Stimulated activated memory B cell treated with anti-CD40 and anti-IgM and Interleukin-4, amounts not matched to agents 10 μg/mL and 1 μg/mL and 100 μg/mL, for 72 hours (primary cell): ENCODE measurements at regions not wholly inside any gene's neighbourhood (a gene's known extent, or its start where the extent isn't known, plus 50 kb on each side); places are given as distances from the start of the nearest gene placed in this dataset.

Experiments used
- ATAC-seq: fragments of 150-1000 bp; cut with Tn5 transposase; 2 replicates; pipeline ENCODE4 v1.10.0; 2021
- H3K27ac Mint-ChIP-seq: one replicate; pipeline ENCODE4 v1.8.0; 2022; ENCODE audit warnings: mild to moderate bottlenecking, mixed read lengths
- H3K27me3 Mint-ChIP-seq: one replicate; pipeline ENCODE4 v1.8.0; 2022; ENCODE audit warnings: mixed read lengths
- H3K36me3 Mint-ChIP-seq: one replicate; pipeline ENCODE4 v1.8.0; 2022; ENCODE audit warnings: mixed read lengths
- H3K4me1 Mint-ChIP-seq: one replicate; pipeline ENCODE4 v1.8.0; 2022; ENCODE audit warnings: mixed read lengths
- H3K4me3 Mint-ChIP-seq: one replicate; pipeline ENCODE4 v1.8.0; 2022; ENCODE audit warnings: mild to moderate bottlenecking, moderate library complexity, mixed read lengths
- H3K9me3 Mint-ChIP-seq: one replicate; pipeline ENCODE4 v1.8.0; 2022; ENCODE audit warnings: mixed read lengths

DNA sequence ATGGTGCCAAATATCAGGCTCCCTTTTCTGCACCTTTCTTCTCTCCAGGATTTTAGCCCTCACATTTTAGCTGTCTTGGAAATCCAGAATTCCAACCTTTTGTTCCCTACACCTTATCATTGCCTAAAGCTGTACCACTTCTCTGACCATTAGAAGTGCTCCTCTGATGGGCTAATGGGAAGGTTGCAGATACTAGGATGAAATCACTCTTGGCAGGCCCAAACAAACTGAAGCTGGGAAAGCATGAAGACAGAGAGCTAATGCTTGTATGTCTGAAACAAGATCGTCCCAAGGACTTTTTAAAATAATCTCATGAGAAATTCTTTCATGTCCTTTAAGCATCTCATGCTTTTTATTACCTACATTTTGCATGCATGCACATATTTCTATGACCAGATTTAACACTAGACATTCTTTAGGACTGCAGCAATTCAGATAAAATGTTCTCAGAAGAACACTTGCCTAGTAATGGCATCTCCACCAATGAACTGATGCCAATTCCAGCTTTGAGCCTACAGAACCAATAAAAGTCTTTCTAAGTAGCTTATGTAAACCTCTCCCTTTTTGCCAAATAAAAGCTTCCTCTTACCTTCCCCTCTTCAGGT, 98.4 kb upstream of the OSR1 start:
- peaks cover 9% of the 10 kb centered on the region for H3K27me3 Mint-ChIP-seq
- no peaks in the 10 kb centered on the region for H3K36me3 Mint-ChIP-seq

DNA sequence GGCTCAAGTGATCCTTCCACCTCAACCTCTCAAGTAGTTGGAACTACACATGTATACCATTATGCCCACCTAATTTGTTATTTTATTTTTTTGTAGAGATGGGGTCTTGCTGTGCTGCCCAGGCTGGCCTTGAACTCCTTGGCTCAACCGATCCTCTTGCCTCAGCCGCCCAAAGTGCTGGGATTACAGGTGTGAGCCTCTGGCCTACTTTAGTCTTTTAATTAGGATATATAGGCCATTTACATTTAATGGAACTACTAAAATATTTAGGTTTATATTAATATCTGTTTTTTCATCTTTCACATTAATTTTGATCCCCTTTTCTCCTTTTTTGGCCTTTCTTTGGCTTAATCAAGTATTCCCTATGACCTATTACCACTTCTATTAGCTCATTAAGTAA, 95.7 kb upstream of the OSR1 start:
- ATAC-seq = no peak
- Mint-ChIP-seq H3K9me3 (peaks cover 8% of the 10 kb centered on the region), H3K36me3 (no peaks in the 10 kb centered on the region)

More for the DNA sequence above, 98.4 kb upstream of the OSR1 start:
- Mint-ChIP-seq H3K9me3 (peaks cover 8% of the 10 kb centered on the region), H3K27ac (no peak overlapping the region), H3K4me3 (no peak overlapping the region), H3K4me1 (no peaks in the 10 kb centered on the region)
- no peak for ATAC-seq

DNA sequence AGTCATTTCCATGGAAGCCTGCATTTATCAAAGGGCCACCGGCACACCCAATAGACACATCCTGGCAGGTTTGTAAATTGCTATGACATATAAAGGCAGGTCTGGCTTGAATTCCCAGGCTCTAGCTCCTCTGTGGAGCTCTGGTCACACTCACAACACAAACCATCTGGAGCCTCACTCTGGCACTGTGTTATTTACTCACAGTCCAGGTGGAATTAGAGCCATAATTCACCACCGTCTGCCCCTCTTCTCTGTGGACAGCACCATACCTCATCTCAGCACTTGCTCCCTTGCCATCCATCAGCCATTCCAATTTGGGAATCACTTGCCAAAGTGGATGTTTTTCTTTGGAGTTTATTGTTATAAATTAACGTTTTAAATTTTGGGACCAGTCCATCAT, 84.3 kb upstream of the OSR1 start:
- peaks cover 20% of the 10 kb centered on the region for H3K27me3 Mint-ChIP-seq
- no peak for ATAC-seq
- no peaks in the 10 kb centered on the region for H3K36me3 Mint-ChIP-seq
- H3K4me1 Mint-ChIP-seq = no peaks in the 10 kb centered on the region
- H3K4me3 Mint-ChIP-seq = no peak overlapping the region
- H3K9me3 Mint-ChIP-seq = peaks cover 6% of the 10 kb centered on the region
- no peak overlapping the region for H3K27ac Mint-ChIP-seq

More for the DNA sequence above, 95.7 kb upstream of the OSR1 start:
- Mint-ChIP-seq H3K4me3 (no peak overlapping the region), H3K27me3 (no peaks in the 10 kb centered on the region), H3K27ac (no peak overlapping the region), H3K4me1 (no peaks in the 10 kb centered on the region)

DNA sequence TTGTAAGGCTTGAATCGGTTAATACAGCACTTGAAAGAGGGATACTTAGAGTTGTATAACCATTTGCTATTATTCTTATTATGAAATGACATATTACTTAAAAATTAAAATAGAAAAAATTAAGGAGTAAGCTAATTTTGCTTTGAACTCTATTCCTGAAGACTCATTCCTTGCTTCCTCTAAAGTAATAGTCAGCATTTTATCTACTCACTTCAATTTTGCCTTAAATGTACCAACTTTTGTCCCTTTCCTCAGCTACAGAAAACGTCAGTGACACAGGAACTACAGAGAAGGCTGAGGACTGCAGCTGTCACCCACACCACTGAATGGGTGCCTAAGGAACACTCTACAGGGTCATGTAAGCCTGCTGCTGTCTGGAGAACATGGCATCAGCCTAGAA, 80.7 kb upstream of the OSR1 start:
- H3K27ac Mint-ChIP-seq = no peak overlapping the region

DNA sequence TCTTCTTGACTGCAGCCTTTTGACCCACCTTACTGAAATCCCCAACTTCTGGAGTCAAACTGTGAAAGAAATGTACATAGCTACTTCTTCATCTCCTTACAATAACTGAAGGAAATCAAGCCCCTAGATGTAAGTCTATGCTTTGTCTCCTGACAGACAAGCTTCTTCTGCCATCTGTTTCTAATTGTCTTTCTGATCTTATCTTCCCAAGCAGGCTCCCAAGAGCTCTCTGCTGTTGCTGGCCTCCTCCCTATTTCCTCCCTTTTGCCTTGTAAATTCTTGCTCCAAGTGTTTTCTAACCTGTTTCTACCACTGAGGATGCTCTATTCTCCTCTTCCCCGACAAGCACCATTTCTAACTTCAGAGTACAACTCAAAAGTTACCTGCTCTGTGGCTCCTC, 77.4 kb upstream of the OSR1 start:
- peaks cover 27% of the 10 kb centered on the region for H3K27me3 Mint-ChIP-seq
- H3K27ac Mint-ChIP-seq = no peak overlapping the region
- no peaks in the 10 kb centered on the region for H3K4me1 Mint-ChIP-seq
- H3K36me3 Mint-ChIP-seq = no peaks in the 10 kb centered on the region
- ATAC-seq = no peak
- no peak overlapping the region for H3K4me3 Mint-ChIP-seq
- H3K9me3 Mint-ChIP-seq = no peaks in the 10 kb centered on the region

More for the DNA sequence above, 80.7 kb upstream of the OSR1 start:
- no peaks in the 10 kb centered on the region for H3K4me1 Mint-ChIP-seq
- ATAC-seq = no peak
- peaks cover 3% of the 10 kb centered on the region for H3K9me3 Mint-ChIP-seq
- no peaks in the 10 kb centered on the region for H3K36me3 Mint-ChIP-seq
- no peak overlapping the region for H3K4me3 Mint-ChIP-seq
- H3K27me3 Mint-ChIP-seq = peaks cover 39% of the 10 kb centered on the region

DNA sequence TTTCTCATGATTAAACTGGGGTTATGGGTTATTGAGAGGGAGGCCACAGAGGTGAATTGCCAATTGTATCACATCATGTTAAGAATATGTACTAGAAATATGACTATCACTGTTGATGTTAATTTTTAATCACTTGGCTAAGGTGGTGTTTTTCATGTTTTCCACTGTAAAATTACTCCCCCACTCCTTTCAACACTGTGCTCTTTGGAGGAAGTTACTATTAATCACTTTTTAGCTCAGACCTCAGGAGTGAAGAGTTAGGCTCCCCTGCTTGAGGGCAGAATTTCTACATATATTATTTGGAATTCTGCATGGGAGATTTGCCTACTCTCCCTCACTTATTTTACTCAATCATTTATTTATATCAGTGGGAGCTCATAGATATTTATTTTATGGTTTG, 76.0 kb upstream of the OSR1 start:
- H3K4me3 Mint-ChIP-seq = no peak overlapping the region
- H3K4me1 Mint-ChIP-seq = no peaks in the 10 kb centered on the region
- H3K27me3 Mint-ChIP-seq = peaks cover 27% of the 10 kb centered on the region
- H3K36me3 Mint-ChIP-seq = no peaks in the 10 kb centered on the region
- ATAC-seq = no peak
- no peak overlapping the region for H3K27ac Mint-ChIP-seq
- H3K9me3 Mint-ChIP-seq = no peaks in the 10 kb centered on the region

DNA sequence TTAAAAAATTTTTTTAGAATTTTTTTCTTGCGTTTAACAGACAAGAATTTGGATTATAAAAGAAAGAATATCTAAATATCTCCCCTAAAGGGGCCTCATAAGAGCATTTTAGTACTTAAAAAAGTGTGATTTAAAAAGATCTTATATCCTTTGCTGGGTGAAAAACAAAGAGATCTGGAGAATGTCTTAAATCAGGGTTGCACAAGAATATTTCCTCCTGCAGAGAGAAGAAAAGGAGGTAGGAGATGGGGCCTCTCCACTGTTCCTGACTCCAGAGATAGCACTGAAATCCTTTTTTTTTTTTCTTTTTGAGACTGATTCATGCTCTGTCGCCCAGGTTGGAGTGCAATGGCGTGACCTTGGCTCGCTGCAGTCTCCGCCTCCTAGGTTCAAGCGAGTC, 68.5 kb upstream of the OSR1 start:
- H3K27ac Mint-ChIP-seq = no peak overlapping the region
- H3K27me3 Mint-ChIP-seq = peaks cover 20% of the 10 kb centered on the region
- no peaks in the 10 kb centered on the region for H3K36me3 Mint-ChIP-seq
- H3K4me3 Mint-ChIP-seq = no peak overlapping the region
- H3K4me1 Mint-ChIP-seq = no peaks in the 10 kb centered on the region
- H3K9me3 Mint-ChIP-seq = no peaks in the 10 kb centered on the region
- ATAC-seq = no peak

DNA sequence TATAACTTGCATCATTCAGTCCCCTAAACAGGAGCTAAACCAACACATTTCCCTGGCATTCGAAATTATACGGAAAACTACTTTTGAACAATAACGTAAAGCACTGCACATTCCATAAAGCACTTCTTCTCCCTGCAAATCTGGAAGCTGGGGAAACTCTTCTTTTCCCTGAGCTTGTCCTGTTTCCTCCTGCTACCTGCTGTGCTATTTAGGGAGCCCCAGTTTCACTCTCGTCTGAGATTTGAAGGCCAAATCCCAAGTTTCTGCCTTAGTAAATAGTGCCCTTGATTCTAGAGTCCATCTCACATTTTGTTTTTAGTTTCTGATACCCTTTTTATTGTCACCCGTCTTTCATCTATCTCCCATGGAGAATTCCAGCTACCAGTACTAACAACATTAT, 67.7 kb upstream of the OSR1 start:
- Mint-ChIP-seq H3K36me3 (no peaks in the 10 kb centered on the region), H3K27ac (no peak overlapping the region), H3K4me3 (no peak overlapping the region), H3K9me3 (no peaks in the 10 kb centered on the region), H3K27me3 (peaks cover 20% of the 10 kb centered on the region), H3K4me1 (no peaks in the 10 kb centered on the region)
- no peak for ATAC-seq

DNA sequence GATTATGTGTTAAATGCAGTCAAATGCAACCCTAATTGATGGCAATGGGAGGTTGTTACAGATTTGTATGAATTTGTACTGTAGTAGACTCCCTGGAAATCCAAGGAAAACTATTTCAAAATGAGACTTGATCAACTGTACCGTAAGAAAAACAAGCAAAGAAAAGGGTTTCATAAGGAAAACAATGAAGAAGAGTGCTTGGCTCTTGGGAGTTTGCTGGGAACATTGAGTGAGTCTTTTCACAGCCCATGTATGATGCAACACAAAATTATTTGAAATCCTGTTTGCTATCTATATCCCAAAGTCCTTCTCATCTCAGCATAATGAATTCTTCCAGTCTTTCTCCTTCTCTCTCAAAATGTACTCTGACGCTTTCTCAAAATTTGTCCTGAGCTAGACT, 67.0 kb upstream of the OSR1 start:
- ATAC-seq = no peak
- Mint-ChIP-seq H3K27me3 (peaks cover 20% of the 10 kb centered on the region), H3K4me1 (no peaks in the 10 kb centered on the region), H3K4me3 (no peak overlapping the region), H3K9me3 (no peaks in the 10 kb centered on the region), H3K36me3 (no peaks in the 10 kb centered on the region), H3K27ac (no peak overlapping the region)

DNA sequence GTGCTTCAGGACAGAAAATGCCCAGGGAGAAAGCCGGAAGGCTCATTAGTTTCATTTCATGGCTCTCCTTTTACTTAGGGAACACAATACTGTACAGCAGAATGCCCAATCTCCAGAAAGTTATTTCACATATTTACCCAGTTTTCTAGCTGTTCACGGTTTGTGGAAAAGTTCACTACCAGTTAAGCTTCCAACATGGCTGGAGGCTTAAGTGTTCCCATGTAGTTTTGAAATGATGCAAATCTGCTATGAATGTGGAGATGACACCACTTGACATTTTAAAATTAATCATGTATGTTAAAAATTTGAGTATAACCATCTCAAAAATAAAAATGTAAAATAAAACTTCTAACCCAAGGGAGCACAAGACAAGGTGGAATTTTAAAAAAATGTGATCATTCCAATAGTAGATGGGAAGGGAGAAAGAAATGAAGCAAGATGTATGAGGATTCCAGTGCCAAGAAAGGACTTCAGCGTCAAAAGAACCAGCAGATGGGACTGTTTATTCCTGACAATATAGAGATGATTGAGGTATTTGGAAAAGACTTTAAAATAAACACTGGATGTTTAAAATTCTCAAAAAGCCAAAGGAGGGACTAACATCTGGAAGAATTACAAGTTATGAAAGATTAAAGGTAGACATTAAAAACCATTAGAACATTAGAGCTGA, 60.9 kb upstream of the OSR1 start:
- H3K27ac Mint-ChIP-seq = no peak overlapping the region
- no peak overlapping the region for H3K4me3 Mint-ChIP-seq
- H3K36me3 Mint-ChIP-seq = no peaks in the 10 kb centered on the region
- peaks cover 3% of the 10 kb centered on the region for H3K9me3 Mint-ChIP-seq
- H3K4me1 Mint-ChIP-seq = no peaks in the 10 kb centered on the region
- H3K27me3 Mint-ChIP-seq = peaks cover 19% of the 10 kb centered on the region
- no peak for ATAC-seq

DNA sequence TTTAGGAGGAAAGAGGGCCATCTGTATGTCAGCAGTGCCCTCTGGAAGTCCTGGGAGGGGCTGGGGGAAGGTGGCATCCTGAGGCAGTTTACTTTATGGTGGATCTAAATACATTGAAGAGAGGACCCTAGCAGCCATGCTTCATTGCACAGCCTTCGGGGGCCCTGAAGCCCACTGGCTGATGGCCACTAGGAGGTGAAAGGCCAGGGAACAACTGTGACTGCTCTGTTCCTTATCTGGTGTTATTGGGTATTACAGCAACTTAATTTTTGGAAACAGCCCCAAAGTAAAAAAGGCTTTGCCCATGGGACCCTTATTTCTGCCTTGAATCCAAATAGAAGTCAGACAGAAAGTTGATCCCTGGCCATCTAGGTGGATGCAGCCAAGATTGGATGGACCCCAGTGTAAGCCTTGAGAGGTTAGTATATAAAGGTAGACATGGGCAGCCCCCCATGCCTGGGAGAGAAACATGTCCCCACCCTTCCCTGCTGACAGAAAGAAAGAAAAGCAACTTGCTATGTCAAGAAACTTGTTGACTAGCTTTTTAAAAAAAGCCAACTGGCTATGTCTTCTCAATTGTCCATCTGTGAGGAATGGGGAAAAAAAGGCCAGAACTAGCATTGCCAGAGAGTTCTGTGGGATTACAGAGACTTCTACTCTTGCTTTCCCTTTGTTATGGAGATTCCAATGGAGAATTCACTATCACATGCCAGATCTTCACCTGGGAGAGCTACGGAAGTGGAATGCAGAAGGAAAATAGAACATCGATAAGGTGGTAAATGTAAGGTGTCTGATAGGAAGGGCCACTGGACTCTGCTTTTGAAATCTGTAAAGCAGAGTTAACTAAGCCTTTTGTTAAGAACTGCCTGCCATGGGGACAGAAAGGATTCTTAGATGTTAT, 58.6 kb upstream of the OSR1 start:
- H3K4me3 Mint-ChIP-seq = no peak overlapping the region

DNA sequence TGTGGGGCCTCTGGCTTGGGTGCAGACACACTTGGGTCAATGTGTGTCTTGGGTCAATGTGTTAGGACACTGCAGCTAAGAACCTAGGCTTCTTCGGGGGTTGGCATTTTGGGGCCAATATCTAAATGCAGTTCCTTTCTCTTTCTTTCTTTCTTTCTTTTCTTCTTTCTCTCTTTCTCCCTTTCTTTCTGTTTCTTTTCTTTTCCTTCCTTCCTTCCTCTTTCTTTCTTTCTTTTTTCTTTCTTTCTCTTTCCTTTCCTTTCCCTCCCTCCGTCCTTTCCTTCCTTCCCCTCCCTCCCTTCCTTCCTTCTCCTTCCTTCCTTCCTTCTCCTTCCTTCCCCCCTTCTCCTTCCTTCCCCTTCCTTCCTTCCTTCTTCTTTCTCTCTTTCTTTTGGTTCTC, 57.7 kb upstream of the OSR1 start:
- H3K27ac Mint-ChIP-seq = no peak overlapping the region
- H3K27me3 Mint-ChIP-seq = peaks cover 13% of the 10 kb centered on the region
- no peak overlapping the region for H3K4me3 Mint-ChIP-seq
- peaks cover 8% of the 10 kb centered on the region for H3K9me3 Mint-ChIP-seq
- ATAC-seq = no peak
- H3K4me1 Mint-ChIP-seq = no peaks in the 10 kb centered on the region
- no peaks in the 10 kb centered on the region for H3K36me3 Mint-ChIP-seq

More for the DNA sequence above, 58.6 kb upstream of the OSR1 start:
- H3K4me1 Mint-ChIP-seq = no peaks in the 10 kb centered on the region
- H3K27ac Mint-ChIP-seq = no peak overlapping the region
- peaks cover 13% of the 10 kb centered on the region for H3K27me3 Mint-ChIP-seq
- H3K9me3 Mint-ChIP-seq = peaks cover 6% of the 10 kb centered on the region
- ATAC-seq = no peak
- no peaks in the 10 kb centered on the region for H3K36me3 Mint-ChIP-seq

DNA sequence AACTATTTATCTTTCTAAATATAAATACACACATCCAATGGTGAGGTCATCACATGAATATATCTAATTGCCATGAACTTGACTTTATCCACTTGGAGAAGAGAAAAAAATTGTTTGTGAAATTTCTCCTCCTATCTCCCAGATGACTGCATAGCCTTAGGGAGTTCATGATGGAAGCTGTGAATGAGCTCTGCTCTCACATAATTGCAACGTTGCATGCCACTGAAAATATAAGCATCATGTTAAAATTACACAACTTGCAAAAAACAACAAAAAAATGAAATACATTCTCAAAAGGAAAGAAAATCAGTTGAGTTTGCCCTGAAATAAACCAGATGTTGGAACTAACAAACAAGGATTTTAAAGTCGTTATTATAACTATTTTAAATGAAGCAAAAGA, 50.6 kb upstream of the OSR1 start:
- no peaks in the 10 kb centered on the region for H3K4me1 Mint-ChIP-seq
- H3K27ac Mint-ChIP-seq = no peak overlapping the region
- H3K9me3 Mint-ChIP-seq = peaks cover 5% of the 10 kb centered on the region
- no peak for ATAC-seq
- H3K27me3 Mint-ChIP-seq = peaks cover 30% of the 10 kb centered on the region
- H3K4me3 Mint-ChIP-seq = no peak overlapping the region
- no peaks in the 10 kb centered on the region for H3K36me3 Mint-ChIP-seq

DNA sequence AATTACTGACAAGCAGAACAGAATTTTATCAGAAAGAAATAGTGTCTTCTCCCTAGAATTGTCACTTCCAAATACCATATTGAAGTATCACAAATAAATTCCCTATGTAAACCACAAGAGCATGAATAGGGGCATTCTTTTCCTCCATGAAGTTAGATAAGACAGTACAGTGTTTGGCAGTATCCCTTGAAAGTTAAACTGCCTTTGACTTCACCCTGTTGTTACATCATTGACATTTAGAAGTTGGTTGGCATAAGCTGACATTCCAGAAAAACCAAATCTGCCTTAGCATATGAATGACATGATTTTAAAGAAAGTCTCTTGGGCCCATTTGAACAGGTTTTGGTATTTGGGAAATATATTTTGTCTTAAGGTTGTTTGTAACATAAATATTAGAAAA, 50.2 kb upstream of the OSR1 start:
- ATAC-seq = no peak
- Mint-ChIP-seq H3K4me1 (no peaks in the 10 kb centered on the region), H3K36me3 (no peaks in the 10 kb centered on the region), H3K27ac (no peak overlapping the region), H3K9me3 (peaks cover 5% of the 10 kb centered on the region), H3K27me3 (peaks cover 30% of the 10 kb centered on the region), H3K4me3 (no peak overlapping the region)
